OCI-LY1 (cell line): ENCODE measurements at regions not wholly inside any gene's neighbourhood (a gene's known extent, or its start where the extent isn't known, plus 50 kb on each side); places are given as distances from the start of the nearest gene placed in this dataset.

Experiments
- CTCF ChIP-seq: fragments of 200-600 bp; sonication (generic), shearing (Covaris generic); IDR thresholded peaks from 2 replicates; pipeline ENCODE4 v1.5.1; 2017; ENCODE audit warnings: mild to moderate bottlenecking, antibody characterized with exemption, low read length, moderate library complexity, mixed read lengths
- EZH2 ChIP-seq: fragments of 200-600 bp; sonication (generic), shearing (Covaris generic); IDR thresholded peaks from 2 replicates; pipeline ENCODE4 v1.8.0; 2017; ENCODE audit warnings: borderline replicate concordance, mixed run types, mild to moderate bottlenecking, antibody characterized with exemption, low read length, moderate library complexity, mixed read lengths

- TF ChIP-seq CTCF (no peak), EZH2 (no peak)
Measured at GRCh38 chr2:23301136-23301535, 83.8 kb upstream of the KLHL29 start.
